ENCODE measurements at regions not wholly inside any gene's neighbourhood (a gene's known extent, or its start where the extent isn't known, plus 50 kb on each side); places are given as distances from the start of the nearest gene placed in this dataset.

- H3K79me2 ChIP-seq (ENCODE audit: insufficient read depth, low read length): no peaks in the 10 kb centered on the region
- no peak overlapping the region for H3K9ac ChIP-seq (ENCODE audit: low read length)
- ATAC-seq: no peak
- no peak overlapping the region for H2AFZ ChIP-seq (ENCODE audit: low read depth, low read length, poor library complexity, severe bottlenecking)
- H3K4me1 ChIP-seq (ENCODE audit: control insufficient read depth in 1 of 2, insufficient read depth in 2 of 2, low read length in 2 of 2): no peaks in the 10 kb centered on the region
- TF ChIP-seq CBX3 (IDR thresholded peaks at IDR 0.05; ENCODE audit: low read depth) (no peak), ZBTB33 (IDR thresholded peaks at IDR 0.05; ENCODE audit: extremely low read depth, insufficient replicate concordance, low read length) (no peak), ZNF274 (IDR thresholded peaks at IDR 0.05; ENCODE audit: low read depth, low read length) (no peak), REST (IDR thresholded peaks at IDR 0.05; ENCODE audit: low read depth) (no peak), YY1 (IDR thresholded peaks at IDR 0.05; ENCODE audit: extremely low read depth, insufficient replicate concordance, low read depth, low read length) (no peak), SP1 (IDR thresholded peaks at IDR 0.05; ENCODE audit: low read depth) (no peak)
- no TSS peak for BruUV-seq (replicated peaks)
- ChIA-PET CTCF (no interaction called here), RAD21 (ENCODE audit: low non-redundant PET in 1 of 2, low total read pairs in 2 of 2, uncharacterized antibody in 2 of 2, unreplicated experiment in 2 of 2) (no interaction called here), POLR2A (no interaction called here)
- H3K4me2 ChIP-seq (ENCODE audit: low read length): no peak overlapping the region
- H3K27ac ChIP-seq (ENCODE audit: low read depth, low read length): no peak overlapping the region
- H3K9me2 ChIP-seq (ENCODE audit: insufficient read depth): no peaks in the 10 kb centered on the region
- H3K27me3 ChIP-seq (ENCODE audit: insufficient read depth, low read length): no peaks in the 10 kb centered on the region
- H3K4me3 ChIP-seq (replicated peaks in 1 of 2; ENCODE audit: low read depth in 1 of 2, low read length in 2 of 2): no peak overlapping the region
- H3K36me3 ChIP-seq (ENCODE audit: control insufficient read depth in 1 of 2, insufficient read depth in 2 of 2, low read length in 2 of 2): no peaks in the 10 kb centered on the region; a peak in 1 of 4 replicates
- H3K9me3 ChIP-seq (ENCODE audit: control insufficient read depth in 1 of 2, insufficient read depth in 1 of 2, low read depth in 1 of 2, low read length in 2 of 2): no peaks in the 10 kb centered on the region
- no peaks in the 10 kb centered on the region for H4K20me1 ChIP-seq (ENCODE audit: insufficient read depth)
- no peak for DNase-seq (ENCODE audit: low read depth, low spot score)
- intact Hi-C loops (cut with micrococcal nuclease): no loop called here
These were observed 235.9 kb downstream of the OR13H1 start for GRCh38 chrX:131779741-131780140.
